GM18505 (cell line): ENCODE measurements at regions not wholly inside any gene's neighbourhood (a gene's known extent, or its start where the extent isn't known, plus 50 kb on each side); places are given as distances from the start of the nearest gene placed in this dataset.

Experiments used
- ATAC-seq: cut with Tn5 transposase; IDR thresholded peaks from one replicate; pipeline ENCODE4 v1.9.1; 2021; ENCODE audit not compliant: unreplicated experiment
- POLR2A ChIP-seq: IDR thresholded peaks from 4 replicates; pipeline ENCODE4 v1.6.1; 2011; ENCODE audit warnings: borderline replicate concordance; ENCODE audit not compliant: insufficient read depth, insufficient read length; ENCODE audit errors: extremely low read depth

DNA sequence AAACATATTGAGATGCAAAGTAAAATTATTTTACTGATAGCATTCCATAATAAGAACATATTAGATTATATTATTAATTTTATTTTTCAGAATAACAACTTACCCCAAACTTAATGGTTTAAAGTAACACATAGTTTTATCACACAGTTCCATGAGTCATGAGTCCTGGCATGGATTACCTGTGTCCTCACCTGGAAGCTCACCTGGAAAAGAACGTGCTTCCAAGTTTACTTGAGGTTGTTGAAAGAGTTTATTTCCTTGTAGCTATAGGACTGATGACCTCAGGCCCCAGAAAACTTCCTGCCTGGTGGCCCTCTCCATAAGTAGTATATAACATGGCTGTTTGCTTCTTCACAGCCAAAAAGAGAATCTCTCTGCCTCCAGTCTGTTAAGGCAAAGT lies 254.6 kb downstream of the TFEC start:
- no peak for ATAC-seq
- no peak for TF ChIP-seq POLR2A

DNA sequence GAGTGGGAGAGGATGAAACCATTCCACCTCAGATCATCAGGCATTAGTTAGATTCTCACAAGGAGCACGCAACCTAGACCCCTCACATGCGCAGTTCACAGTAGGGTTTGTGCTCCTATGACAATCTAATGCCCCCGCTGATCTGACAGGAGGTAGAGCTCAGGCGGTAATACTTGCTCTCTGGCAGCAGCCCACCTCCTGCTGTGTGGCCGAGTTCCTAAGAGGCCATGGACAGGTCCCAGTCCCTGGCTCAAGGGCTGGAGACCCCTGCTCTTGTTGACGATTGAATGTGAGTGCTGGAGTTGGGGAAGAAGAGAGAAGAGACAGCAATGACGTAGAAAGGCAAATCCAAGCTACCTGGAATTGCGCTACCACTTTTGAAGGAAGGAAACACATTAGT lies 267.2 kb downstream of the TFEC start:
- TF ChIP-seq POLR2A: no peak
- no peak for ATAC-seq

DNA sequence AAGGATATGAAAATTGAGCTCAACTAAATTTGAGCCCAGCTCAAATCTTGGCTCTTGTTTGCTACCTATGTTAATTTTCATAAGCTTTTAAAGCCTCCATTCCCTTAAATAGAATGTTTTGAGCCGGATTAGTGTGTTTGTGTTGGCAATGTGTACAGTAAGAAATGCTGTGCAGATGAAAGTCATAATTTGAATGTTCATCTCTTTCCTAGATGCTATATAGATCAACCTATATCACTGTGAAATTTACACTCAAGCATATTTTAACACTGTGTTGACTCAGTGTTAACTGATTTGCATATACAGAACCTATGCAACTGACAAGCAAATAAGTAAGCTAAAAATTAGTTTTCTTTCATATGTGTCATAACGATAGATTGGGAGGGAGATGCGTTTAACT lies 272.5 kb downstream of the TFEC start:
- no peak for ATAC-seq
- no peak for TF ChIP-seq POLR2A

DNA sequence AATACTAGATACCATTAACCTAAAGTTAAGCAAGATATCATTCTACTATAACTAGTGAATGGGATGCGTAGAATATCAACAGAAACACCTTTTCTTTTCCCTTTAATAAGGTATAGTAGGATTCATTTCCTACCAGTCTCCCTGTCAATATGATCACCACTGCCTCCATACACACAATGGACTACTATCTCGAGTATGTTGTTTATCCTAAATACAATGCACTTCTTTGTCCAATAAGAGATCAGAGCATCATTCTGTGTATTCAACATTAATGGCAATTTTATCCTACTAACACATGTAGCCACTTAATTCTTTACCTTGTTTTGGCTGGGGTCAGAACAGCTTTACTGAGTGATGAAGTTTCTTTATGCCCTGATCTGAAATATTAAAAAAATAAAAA lies 276.3 kb downstream of the TFEC start:
- TF ChIP-seq POLR2A: no peak
- ATAC-seq: no peak

DNA sequence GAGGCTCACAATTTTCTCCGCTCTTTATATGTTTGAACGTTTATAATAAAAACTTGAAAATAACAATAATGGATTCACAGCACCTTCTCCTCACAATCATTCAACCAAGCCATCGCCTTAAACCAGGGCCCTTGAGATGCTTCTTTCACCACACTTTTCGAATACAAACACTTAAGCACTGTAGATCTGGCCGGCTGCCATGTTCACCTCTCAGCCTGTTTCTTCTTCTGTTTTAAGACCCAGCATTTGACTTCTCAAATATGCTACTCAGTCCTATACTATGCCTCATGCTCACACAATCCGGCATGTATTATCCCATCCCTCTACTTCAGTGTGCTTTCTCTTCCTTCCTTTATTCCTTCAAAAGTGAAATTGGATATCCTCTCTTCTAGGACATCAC lies 280.6 kb downstream of the TFEC start:
- no peak for TF ChIP-seq POLR2A
- ATAC-seq: no peak

DNA sequence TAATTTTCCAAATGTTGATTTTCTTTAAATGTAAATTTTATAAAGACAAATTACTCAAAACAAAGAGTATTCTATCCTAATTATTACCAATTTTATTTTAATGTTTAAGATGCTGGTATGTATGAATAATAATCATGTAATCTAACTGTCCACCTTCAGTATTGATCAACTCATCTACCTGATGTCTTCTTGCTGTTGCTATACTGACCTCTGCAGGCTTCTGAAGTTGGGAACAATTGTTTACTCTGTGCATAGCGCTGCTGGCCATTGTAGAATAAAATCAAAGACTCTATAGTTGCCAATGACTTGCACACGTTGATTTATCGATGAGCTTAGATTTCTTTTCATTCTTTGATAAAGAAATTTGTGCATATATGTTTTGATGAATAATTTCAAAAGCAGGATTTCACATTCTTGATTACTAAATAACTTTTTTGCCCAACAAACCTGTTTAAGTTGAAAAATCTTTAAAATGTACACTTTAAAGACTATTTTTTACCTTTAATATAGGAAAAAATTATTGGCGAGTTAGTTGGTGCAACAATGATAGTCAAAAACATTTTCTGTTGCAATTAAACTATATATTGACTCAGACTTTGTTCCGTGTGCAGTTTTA lies 282.3 kb downstream of the TFEC start:
- ATAC-seq: no peak

DNA sequence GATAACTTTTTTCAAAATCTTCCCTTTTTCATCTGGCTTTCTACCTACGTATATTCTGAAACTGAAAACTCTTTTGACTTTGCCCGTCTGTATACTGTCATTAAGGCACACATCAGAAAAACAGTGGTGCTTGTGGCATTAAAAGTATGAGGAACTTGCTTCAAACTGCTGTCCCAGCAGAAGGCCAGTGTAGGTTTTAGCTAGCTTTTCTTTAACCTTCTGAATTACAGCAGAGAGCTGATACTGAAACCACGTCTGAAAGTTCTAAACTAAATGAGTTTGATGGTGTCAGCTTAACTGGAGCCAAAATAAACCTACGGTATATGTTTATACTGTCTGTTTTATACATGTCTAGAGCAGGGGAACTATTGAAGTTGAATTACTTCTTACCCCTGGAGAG lies 283.4 kb downstream of the TFEC start:
- no peak for ATAC-seq
- TF ChIP-seq POLR2A: no peak

More for the DNA sequence above, 282.3 kb downstream of the TFEC start:
- TF ChIP-seq POLR2A: no peak

DNA sequence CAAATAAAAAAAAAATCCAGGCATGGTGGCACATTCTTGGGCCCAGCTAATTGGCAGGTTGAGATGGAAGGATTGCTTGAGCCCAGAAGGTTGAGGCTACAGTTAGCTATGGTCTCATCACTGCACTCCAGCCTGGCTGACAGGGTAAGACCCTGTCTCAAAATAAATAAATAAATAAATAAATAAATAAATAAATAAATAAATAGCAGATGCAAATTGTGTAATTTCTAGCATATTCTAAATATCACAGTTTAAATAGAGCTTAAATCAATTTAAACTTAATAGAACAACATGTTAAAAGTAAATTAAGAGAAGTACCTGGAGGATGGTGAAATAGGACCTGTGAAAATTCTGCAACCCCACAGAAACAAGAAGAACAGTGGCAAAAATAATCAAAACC lies 290.5 kb downstream of the TFEC start:
- TF ChIP-seq POLR2A: no peak

DNA sequence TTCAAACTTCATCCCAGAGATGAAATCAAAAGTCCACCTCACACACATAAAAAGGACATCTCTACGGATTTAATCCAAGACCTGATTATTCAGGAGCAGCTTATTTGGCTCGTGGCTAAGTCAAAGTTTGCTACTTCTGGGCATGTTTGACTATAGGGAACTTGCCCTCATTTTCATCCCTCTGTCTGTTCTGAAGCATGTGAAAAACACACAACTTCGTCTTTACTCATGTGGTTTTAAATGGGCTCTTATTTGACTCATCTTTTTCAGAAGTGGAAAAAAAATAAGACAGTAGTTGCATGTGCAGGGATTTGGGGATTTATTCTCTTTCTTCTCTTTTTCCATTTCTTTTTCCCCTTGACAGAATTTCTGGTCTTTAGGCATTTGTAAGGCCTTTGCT lies 295.9 kb downstream of the TFEC start:
- no peak for ATAC-seq
- TF ChIP-seq POLR2A: no peak

More for the DNA sequence above, 290.5 kb downstream of the TFEC start:
- no peak for ATAC-seq

DNA sequence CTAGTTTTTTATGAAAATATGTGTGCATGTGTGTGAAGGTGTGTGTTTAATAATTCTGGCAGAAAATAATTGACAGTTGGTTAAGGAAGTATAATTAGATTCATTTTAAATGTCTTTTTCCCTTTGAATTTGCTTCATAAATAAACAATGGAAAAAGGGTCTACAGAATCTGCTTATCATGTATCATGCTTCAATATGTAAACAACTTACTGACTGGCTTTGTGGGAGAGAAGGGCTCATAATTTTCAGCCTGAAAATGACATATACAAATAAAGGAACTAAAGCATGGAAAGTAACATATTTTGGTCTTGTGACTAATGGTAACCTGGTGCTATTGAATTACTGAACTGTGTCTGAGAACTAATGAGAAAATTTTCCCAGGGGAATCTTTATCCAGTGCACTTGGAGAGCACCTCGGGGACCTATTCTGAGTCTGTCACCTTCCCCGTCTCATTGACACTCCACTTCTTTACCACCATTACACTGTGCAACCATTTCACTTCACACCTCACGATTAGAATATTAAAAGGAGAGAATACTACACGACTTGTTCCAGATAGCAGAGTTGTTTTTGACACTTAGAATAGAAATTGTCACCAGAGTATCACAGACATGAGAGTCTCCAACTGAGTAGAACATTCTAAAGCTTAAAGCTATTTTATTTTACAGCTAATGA lies 298.6 kb downstream of the TFEC start:
- no peak for ATAC-seq

DNA sequence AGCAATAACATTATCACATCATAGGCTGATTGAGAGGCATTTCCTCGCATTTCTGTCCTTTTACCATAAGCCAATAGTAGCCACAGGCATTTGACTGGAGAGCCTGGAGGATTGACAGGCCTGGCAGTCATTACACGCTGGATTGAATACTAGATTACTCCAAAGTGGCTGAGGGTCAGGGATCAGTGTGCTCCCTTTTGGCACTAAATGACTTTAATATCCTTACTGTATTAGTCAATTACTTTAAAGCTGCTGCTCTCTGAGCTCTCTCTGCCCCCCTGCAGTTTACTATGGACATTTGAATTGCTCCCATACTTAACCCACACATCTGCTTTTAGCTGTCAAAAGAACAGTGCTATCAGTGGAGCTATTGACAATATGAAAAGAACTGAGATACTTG lies 302.0 kb downstream of the TFEC start:
- no peak for TF ChIP-seq POLR2A
- ATAC-seq: no peak

More for the DNA sequence above, 298.6 kb downstream of the TFEC start:
- no peak for TF ChIP-seq POLR2A

DNA sequence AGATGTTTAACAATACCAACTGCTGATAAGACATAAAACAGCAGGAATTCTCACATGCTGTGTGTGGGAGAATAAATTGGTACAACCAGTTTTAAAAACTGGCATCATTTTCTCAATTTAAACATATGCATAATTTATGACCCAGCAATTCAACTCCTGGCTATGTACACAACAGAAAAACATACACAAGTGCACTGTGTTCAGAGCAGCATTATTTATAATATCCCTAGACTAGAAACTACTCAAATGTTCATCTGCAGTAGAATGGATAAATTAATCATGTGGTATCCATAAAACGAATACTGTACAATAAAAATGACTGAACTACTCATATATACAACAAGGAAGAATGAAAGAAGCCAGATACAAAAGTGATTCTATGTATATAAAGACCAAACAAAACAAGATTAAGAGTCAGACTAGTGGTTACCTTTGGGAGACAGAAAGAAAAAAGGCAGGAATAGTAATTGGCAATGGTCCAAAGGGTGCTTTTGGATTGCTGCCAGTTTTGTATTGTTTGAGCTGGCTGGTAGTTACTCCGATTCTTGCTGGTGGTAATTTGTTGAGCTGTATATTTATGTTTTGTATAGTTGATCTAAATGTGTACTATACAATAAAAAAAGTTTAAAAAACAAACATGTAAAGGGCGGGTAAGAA lies 306.0 kb downstream of the TFEC start:
- no peak for ATAC-seq
- TF ChIP-seq POLR2A: no peak

DNA sequence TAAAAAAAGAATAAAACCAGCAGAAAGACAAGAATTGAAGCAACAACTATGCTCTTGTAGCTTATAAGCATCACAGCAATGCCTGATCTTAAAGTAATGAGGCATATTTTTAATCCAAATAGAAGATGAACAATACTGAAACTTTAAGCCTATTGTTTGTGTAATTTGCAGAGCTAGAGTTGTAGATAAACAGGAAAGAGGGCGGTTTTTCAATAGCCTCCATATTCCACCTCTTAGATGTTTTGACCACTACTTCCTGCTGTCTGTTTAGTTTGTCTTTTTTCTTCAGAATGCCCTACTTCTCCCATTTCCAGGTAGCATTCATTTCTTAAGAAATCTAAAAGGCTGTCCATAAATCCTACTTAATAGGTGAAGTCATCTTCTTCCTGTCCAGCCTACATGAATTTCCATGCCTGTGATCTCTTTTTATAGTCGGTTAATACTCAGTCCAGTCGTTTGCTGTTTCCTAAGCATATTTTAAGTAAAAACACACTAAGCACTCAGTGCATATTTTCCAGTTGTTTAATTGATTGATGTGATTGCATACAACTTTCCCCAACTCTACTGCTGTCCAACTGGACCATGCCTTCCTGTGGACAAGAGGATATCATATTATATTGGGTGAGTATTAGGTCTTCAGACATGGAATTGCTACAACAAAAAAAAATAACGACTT lies 308.1 kb downstream of the TFEC start:
- no peak for ATAC-seq
- no peak for TF ChIP-seq POLR2A
